Vagina (tissue), 2 donors: ENCODE measurements at regions not wholly inside any gene's neighbourhood (a gene's known extent, or its start where the extent isn't known, plus 50 kb on each side); places are given as distances from the start of the nearest gene placed in this dataset.

ENCODE experiments used
- POLR2A ChIP-seq, 2 donors: fragments of 450-650 bp; IDR thresholded peaks; one replicate each; pipeline ENCODE4 v1.6.1; 2017; ENCODE audit warnings: antibody characterized with exemption in 2 of 2, mild to moderate bottlenecking in 2 of 2, moderate library complexity in 2 of 2
- POLR2AphosphoS5 ChIP-seq, 2 donors: sonication (generic); formaldehyde crosslinking; IDR thresholded peaks; one replicate each; pipeline ENCODE4 v1.9.0; 2017; ENCODE audit warnings: antibody characterized with exemption in 2 of 2, mild to moderate bottlenecking in 2 of 2, low read depth in 1 of 2; ENCODE audit not compliant: insufficient read depth in 1 of 2
- TF ChIP-seq, protein P1 (sequence below), 3 experiments: fragments of 450-650 bp in 2 of 3; fragments of 200-600 bp in 1 of 3; sonication (generic) in 1 of 3; IDR thresholded peaks; one replicate each; pipeline ENCODE4 v1.5.1; 2017 to 2019; ENCODE audit warnings: antibody characterized with exemption in 3 of 3, mild to moderate bottlenecking in 2 of 3, moderate library complexity in 2 of 3

DNA sequence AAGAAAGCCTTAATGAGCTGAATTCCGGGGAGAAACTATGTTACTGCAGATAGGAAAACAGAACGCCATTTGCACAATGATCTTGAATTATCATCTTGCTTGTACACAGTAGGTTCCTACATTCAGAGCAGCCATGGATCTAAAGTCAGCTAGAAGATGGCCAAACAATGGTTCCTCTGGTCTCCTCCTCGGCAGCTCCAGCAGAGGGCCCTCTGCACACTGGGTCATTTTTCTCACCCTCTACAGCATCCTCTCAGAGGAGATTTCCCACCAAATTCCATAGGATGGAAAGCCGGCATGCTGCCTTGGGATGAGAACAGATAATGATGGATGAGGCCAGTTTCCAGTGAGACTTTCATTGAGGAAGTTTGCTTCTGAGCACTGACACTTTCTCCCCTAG is 308.5 kb upstream of the NFE2L3 start:
- TF ChIP-seq, protein P1, sequence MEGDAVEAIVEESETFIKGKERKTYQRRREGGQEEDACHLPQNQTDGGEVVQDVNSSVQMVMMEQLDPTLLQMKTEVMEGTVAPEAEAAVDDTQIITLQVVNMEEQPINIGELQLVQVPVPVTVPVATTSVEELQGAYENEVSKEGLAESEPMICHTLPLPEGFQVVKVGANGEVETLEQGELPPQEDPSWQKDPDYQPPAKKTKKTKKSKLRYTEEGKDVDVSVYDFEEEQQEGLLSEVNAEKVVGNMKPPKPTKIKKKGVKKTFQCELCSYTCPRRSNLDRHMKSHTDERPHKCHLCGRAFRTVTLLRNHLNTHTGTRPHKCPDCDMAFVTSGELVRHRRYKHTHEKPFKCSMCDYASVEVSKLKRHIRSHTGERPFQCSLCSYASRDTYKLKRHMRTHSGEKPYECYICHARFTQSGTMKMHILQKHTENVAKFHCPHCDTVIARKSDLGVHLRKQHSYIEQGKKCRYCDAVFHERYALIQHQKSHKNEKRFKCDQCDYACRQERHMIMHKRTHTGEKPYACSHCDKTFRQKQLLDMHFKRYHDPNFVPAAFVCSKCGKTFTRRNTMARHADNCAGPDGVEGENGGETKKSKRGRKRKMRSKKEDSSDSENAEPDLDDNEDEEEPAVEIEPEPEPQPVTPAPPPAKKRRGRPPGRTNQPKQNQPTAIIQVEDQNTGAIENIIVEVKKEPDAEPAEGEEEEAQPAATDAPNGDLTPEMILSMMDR (IDR thresholded peaks at IDR 0.05) = no peak
- TF ChIP-seq POLR2AphosphoS5 (IDR thresholded peaks at IDR 0.05; ENCODE audit: insufficient read depth in 1 of 2, low read depth in 1 of 2) = no peak
- no peak for TF ChIP-seq POLR2A (IDR thresholded peaks at IDR 0.05)
